Activated naive CD4-positive, alpha-beta T cell treated with anti-CD3 and anti-CD28 coated beads, Interleukin-2, amount 10 ng/mL, durations not matched to agents 7 days and 5 days (primary cell): ENCODE measurements at regions not wholly inside any gene's neighbourhood (a gene's known extent, or its start where the extent isn't known, plus 50 kb on each side); places are given as distances from the start of the nearest gene placed in this dataset.

Experiments used
- CTCF ChIA-PET: fragments of 350-600 bp; sonication (Branson Sonifier 250); formaldehyde crosslinking; loops from one replicate; lab custom pipeline; 2021; ENCODE audit warnings: antibody characterized with exemption; lab: Charles Lee
- DNase-seq: peaks from one replicate; pipeline ENCODE4 v3.0.0-alpha.2; 2020
- H3K27ac Mint-ChIP-seq: one replicate; pipeline ENCODE4 v1.8.0; 2021; ENCODE audit warnings: mild to moderate bottlenecking, moderate library complexity, mixed read lengths
- H3K27me3 Mint-ChIP-seq: one replicate; pipeline ENCODE4 v1.8.0; 2021; ENCODE audit warnings: mild to moderate bottlenecking, mixed read lengths
- H3K36me3 Mint-ChIP-seq: one replicate; pipeline ENCODE4 v1.8.0; 2021; ENCODE audit warnings: mixed read lengths
- H3K4me1 Mint-ChIP-seq: one replicate; pipeline ENCODE4 v1.8.0; 2021; ENCODE audit warnings: mixed read lengths
- H3K4me3 Mint-ChIP-seq: one replicate; pipeline ENCODE4 v1.8.0; 2021; ENCODE audit warnings: mild to moderate bottlenecking, moderate library complexity, mixed read lengths
- H3K9me3 Mint-ChIP-seq: one replicate; pipeline ENCODE4 v1.8.0; 2021; ENCODE audit warnings: mixed read lengths

GRCh38 chr12:77592836-77593235 is 237.9 kb upstream of the NAV3 start:
- H3K4me3 Mint-ChIP-seq = no peak overlapping the region
- H3K36me3 Mint-ChIP-seq = no peaks in the 10 kb centered on the region
- CTCF ChIA-PET = no interaction called here
- no peaks in the 10 kb centered on the region for H3K4me1 Mint-ChIP-seq
- no peaks in the 10 kb centered on the region for H3K27me3 Mint-ChIP-seq
- DNase-seq = no peak
- H3K27ac Mint-ChIP-seq = no peak overlapping the region
- H3K9me3 Mint-ChIP-seq = peaks cover 6% of the 10 kb centered on the region

DNA sequence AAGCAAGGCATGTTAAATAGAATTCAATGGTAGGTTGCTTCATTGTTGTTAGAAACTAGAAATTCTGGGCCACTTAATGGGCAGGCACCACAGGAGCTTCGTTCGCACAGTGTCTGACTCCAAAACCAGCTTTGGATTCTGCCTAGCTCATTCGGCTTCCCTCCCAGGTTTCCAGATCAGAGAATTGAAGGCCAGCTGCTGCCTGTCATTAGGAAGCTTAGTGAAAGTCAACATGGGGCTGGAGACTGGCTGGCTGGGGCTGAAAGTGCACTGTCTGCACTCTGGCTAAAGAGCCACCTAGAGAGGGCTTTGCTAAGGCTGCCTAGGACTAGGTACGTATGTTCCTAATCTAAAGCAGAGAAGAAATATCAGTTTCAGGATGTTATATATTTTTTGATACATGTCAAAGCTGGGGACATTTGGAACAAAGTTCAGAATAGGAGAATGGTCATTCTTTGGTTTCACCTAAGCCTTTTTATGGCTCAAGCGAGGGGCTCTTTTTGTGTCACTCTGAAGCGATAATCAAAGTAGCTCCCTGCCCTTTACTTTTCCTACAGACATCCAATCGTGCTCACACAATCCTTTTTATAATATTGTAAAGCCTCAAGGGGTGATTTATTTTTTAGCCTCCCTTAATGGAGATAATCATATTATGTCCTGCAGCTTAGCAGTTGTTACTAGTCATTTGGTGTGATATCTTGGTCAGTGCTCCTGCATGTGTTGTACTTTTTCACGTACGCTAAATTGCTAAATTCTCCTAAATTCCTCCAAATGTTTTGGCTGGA is 238.5 kb upstream of the NAV3 start:
- no peaks in the 10 kb centered on the region for H3K36me3 Mint-ChIP-seq
- CTCF ChIA-PET = no interaction called here
- H3K9me3 Mint-ChIP-seq = peaks cover 6% of the 10 kb centered on the region
- no peak overlapping the region for H3K27ac Mint-ChIP-seq
- no peak for DNase-seq
- H3K4me3 Mint-ChIP-seq = no peak overlapping the region
- H3K4me1 Mint-ChIP-seq = no peaks in the 10 kb centered on the region
- H3K27me3 Mint-ChIP-seq = no peaks in the 10 kb centered on the region

DNA sequence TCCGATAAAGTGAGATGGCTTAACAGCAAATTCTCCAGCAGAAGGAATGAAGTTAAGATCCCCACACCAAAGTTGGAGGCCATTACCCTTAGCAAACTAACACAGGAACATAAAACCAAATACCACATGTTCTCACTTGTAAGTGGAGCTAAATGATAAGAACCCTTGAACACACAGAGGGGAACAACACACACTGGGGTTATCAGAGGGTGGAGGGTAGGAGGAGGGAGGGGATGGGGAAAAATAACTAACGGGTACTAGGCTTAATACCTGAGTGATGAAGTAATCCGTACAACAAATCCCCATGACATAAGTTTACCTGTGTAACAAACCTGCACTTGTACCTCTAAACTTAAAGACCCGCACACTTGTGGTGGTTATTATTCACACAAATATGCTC is 240.4 kb upstream of the NAV3 start:
- CTCF ChIA-PET = no interaction called here
- Mint-ChIP-seq H3K27me3 (no peaks in the 10 kb centered on the region), H3K27ac (no peak overlapping the region), H3K4me1 (no peaks in the 10 kb centered on the region), H3K4me3 (no peak overlapping the region), H3K36me3 (no peaks in the 10 kb centered on the region), H3K9me3 (peaks cover 6% of the 10 kb centered on the region)
- no peak for DNase-seq

GRCh38 chr12:77584860-77585259 is 245.8 kb upstream of the NAV3 start:
- peaks cover 4% of the 10 kb centered on the region for H3K9me3 Mint-ChIP-seq
- no peaks in the 10 kb centered on the region for H3K27me3 Mint-ChIP-seq
- no peak overlapping the region for H3K27ac Mint-ChIP-seq
- H3K36me3 Mint-ChIP-seq = no peaks in the 10 kb centered on the region
- no peak overlapping the region for H3K4me3 Mint-ChIP-seq
- H3K4me1 Mint-ChIP-seq = no peaks in the 10 kb centered on the region
- DNase-seq = no peak
- CTCF ChIA-PET = no interaction called here

DNA sequence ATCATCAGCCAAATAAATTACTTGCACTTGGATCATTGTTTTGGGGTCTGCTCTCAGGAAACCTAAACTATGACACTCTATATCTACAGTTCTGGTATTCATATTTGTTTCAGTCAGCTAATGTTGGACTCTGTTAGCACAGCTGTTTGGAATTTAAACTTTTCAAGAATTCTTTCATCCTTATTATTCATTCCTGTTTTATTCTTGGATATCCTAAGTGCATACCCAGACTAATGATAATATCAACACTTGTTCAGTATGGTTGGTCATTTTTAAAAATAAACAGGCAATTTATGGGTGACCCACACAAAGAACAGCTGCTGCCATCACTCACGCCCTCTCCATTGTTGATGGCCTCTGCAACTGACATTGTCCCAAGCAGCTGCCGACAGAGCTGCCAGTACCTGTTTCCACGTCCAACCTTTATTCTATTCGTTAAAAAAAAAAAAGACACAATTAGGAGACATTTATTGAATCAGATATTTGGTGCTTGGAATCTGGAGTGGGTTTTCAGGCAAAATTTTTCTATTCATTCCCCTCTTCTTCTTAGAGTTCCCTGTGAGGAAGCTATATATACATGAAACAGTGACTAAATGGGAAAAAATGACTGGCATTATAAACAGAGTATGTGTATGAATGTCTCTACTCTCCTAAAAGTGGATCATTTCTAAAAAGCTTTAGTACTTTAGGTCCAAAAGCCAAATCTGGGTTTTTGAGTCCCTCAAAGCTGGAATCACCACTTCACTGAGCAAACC is 252.1 kb upstream of the NAV3 start:
- no peaks in the 10 kb centered on the region for H3K4me1 Mint-ChIP-seq
- no peak for DNase-seq
- H3K36me3 Mint-ChIP-seq = no peaks in the 10 kb centered on the region
- CTCF ChIA-PET = no interaction called here
- no peak overlapping the region for H3K4me3 Mint-ChIP-seq
- no peaks in the 10 kb centered on the region for H3K9me3 Mint-ChIP-seq
- H3K27ac Mint-ChIP-seq = no peak overlapping the region
- no peaks in the 10 kb centered on the region for H3K27me3 Mint-ChIP-seq

GRCh38 chr12:77577791-77578190 is 252.9 kb upstream of the NAV3 start:
- CTCF ChIA-PET = no interaction called here
- H3K4me3 Mint-ChIP-seq = no peak overlapping the region
- DNase-seq = no peak
- no peaks in the 10 kb centered on the region for H3K4me1 Mint-ChIP-seq
- H3K27ac Mint-ChIP-seq = no peak overlapping the region
- no peaks in the 10 kb centered on the region for H3K9me3 Mint-ChIP-seq
- H3K36me3 Mint-ChIP-seq = no peaks in the 10 kb centered on the region
- no peaks in the 10 kb centered on the region for H3K27me3 Mint-ChIP-seq

- Mint-ChIP-seq H3K27me3 (no peaks in the 10 kb centered on the region), H3K36me3 (no peaks in the 10 kb centered on the region), H3K9me3 (peaks cover 3% of the 10 kb centered on the region), H3K27ac (no peak overlapping the region), H3K4me1 (no peaks in the 10 kb centered on the region), H3K4me3 (no peak overlapping the region)
- DNase-seq = no peak
- CTCF ChIA-PET = no interaction called here
Measured at GRCh38 chr12:77575376-77575919, 255.2 kb upstream of the NAV3 start.

DNA sequence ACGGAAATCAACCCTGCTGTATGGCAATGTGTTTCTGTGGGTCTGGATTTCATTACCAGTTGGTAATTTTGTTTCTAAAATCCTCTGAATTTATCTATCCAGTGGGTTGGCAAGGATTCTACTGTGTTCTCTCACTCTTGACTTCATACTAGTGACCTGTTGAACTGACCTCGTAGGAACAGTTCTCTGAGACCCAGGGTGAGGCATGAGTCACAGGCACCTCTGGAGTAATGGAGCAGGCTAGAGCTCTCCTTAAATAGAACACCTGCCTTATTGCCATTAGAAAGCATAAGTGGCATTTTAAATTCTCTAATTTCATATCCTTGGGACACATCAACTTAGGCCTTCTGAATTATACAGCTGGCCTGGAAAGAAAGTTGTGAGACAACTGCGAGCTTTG is 258.3 kb upstream of the NAV3 start:
- H3K27me3 Mint-ChIP-seq = no peaks in the 10 kb centered on the region
- H3K36me3 Mint-ChIP-seq = no peaks in the 10 kb centered on the region
- no peak overlapping the region for H3K4me3 Mint-ChIP-seq
- H3K4me1 Mint-ChIP-seq = no peaks in the 10 kb centered on the region
- peaks cover 5% of the 10 kb centered on the region for H3K9me3 Mint-ChIP-seq
- CTCF ChIA-PET = no interaction called here
- DNase-seq = no peak
- H3K27ac Mint-ChIP-seq = no peak overlapping the region

- Mint-ChIP-seq H3K27ac (no peak overlapping the region), H3K4me3 (no peak overlapping the region), H3K27me3 (no peaks in the 10 kb centered on the region), H3K9me3 (peaks cover 5% of the 10 kb centered on the region), H3K36me3 (no peaks in the 10 kb centered on the region), H3K4me1 (no peaks in the 10 kb centered on the region)
- CTCF ChIA-PET = no interaction called here
- no peak for DNase-seq
Measured at GRCh38 chr12:77571768-77572167, 258.9 kb upstream of the NAV3 start.

- CTCF ChIA-PET = no interaction called here
- no peak overlapping the region for H3K27ac Mint-ChIP-seq
Measured at GRCh38 chr12:77571127-77571526, 259.6 kb upstream of the NAV3 start.

DNA sequence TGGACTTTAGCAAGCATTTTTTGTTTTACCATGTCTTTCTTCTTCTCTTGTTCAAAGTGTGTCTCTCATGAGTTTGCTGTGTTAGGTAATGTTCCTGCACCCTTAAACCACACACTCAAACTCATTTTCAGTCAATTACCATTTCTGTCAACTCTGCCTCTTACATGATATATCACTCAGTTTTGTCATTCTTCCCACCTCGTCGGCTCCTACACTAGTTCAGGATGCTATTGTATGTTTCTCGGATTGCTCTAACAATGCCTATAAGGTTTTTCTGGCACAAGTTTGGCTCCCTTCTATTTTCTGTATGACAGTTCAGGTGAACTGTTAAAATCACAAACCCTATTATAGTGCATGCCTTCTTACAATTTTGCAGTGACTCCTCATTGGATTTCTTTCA is 260.8 kb upstream of the NAV3 start:
- no peak for DNase-seq
- no peaks in the 10 kb centered on the region for H3K27me3 Mint-ChIP-seq
- CTCF ChIA-PET = no interaction called here
- H3K9me3 Mint-ChIP-seq = peaks cover 6% of the 10 kb centered on the region
- no peaks in the 10 kb centered on the region for H3K4me1 Mint-ChIP-seq
- no peak overlapping the region for H3K27ac Mint-ChIP-seq
- no peak overlapping the region for H3K4me3 Mint-ChIP-seq
- H3K36me3 Mint-ChIP-seq = no peaks in the 10 kb centered on the region

More at GRCh38 chr12:77571127-77571526, 259.6 kb upstream of the NAV3 start:
- H3K4me3 Mint-ChIP-seq = no peak overlapping the region
- peaks cover 5% of the 10 kb centered on the region for H3K9me3 Mint-ChIP-seq
- no peaks in the 10 kb centered on the region for H3K36me3 Mint-ChIP-seq
- H3K4me1 Mint-ChIP-seq = no peaks in the 10 kb centered on the region
- no peak for DNase-seq
- H3K27me3 Mint-ChIP-seq = no peaks in the 10 kb centered on the region

DNA sequence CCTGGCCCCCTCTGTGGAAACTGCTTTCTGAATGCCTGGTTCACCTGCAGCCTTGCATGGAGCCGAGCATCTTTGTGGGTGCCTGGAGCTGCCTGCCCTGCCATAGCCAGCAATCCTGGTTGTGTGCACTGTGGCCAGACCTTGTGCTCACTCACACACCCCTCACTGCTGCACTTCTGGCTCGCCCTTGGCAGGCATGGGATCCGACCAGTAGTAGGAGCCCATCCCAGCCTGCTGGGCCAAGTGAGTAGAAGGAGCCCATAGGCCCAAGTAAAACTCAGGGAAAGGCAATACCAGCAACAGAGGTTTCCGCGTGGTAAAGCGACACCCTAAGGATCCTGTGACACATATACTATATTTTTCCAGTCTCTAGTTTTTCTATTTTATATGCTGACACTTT is 270.0 kb upstream of the NAV3 start:
- H3K36me3 Mint-ChIP-seq = no peaks in the 10 kb centered on the region
- H3K9me3 Mint-ChIP-seq = peaks cover 7% of the 10 kb centered on the region
- no peak overlapping the region for H3K27ac Mint-ChIP-seq
- no peaks in the 10 kb centered on the region for H3K27me3 Mint-ChIP-seq
- no peaks in the 10 kb centered on the region for H3K4me1 Mint-ChIP-seq
- H3K4me3 Mint-ChIP-seq = no peak overlapping the region
- CTCF ChIA-PET = no interaction called here
- no peak for DNase-seq

GRCh38 chr12:77559400-77560074 is 271.2 kb upstream of the NAV3 start:
- DNase-seq = no peak
- H3K27me3 Mint-ChIP-seq = no peaks in the 10 kb centered on the region
- H3K27ac Mint-ChIP-seq = no peak overlapping the region
- H3K4me1 Mint-ChIP-seq = no peaks in the 10 kb centered on the region
- H3K4me3 Mint-ChIP-seq = no peak overlapping the region
- peaks cover 3% of the 10 kb centered on the region for H3K9me3 Mint-ChIP-seq
- CTCF ChIA-PET = no interaction called here
- no peaks in the 10 kb centered on the region for H3K36me3 Mint-ChIP-seq

GRCh38 chr12:77555074-77555473 is 275.6 kb upstream of the NAV3 start:
- peaks cover 3% of the 10 kb centered on the region for H3K9me3 Mint-ChIP-seq
- H3K36me3 Mint-ChIP-seq = no peaks in the 10 kb centered on the region
- no peak for DNase-seq
- H3K27me3 Mint-ChIP-seq = no peaks in the 10 kb centered on the region
- CTCF ChIA-PET = no interaction called here
- H3K4me3 Mint-ChIP-seq = no peak overlapping the region
- H3K4me1 Mint-ChIP-seq = no peaks in the 10 kb centered on the region
- no peak overlapping the region for H3K27ac Mint-ChIP-seq
